Stomach (tissue), 8 donors: ENCODE measurements at regions not wholly inside any gene's neighbourhood (a gene's known extent, or its start where the extent isn't known, plus 50 kb on each side); places are given as distances from the start of the nearest gene placed in this dataset.

Experiments used
- DNase-seq, 2 donors: peaks; one replicate each; pipeline versions ENCODE4 v3.0.0 to v3.0.0-alpha.2; 2013 to 2019
- H3K27ac ChIP-seq, 5 donors: fragments of 200-600 bp in 4 of 5; sonication (generic) in 4 of 5; one replicate each; pipeline ENCODE4 v1.5.1; 2013 to 2019; ENCODE audit warnings: mild to moderate bottlenecking in 1 of 5, moderate library complexity in 1 of 5
- H3K27me3 ChIP-seq, 3 donors: fragments of 200-600 bp; sonication (generic); one replicate each; pipeline ENCODE4 v1.5.1; 2017 to 2019; ENCODE audit warnings: mixed run types in 1 of 3
- H3K36me3 ChIP-seq, 4 donors: fragments of 200-600 bp; sonication (generic); 1 replicate in 3 of 4; 2 replicates in 1 of 4; pipeline ENCODE4 v1.5.1; 2016 to 2019
- H3K4me1 ChIP-seq, 4 donors: fragments of 200-600 bp; sonication (generic); one replicate each; pipeline ENCODE4 v1.5.1; 2016 to 2019
- H3K4me3 ChIP-seq, 4 donors: fragments of 200-600 bp; sonication (generic) in 3 of 4; one replicate each; pipeline ENCODE4 v1.5.1; 2016 to 2019; ENCODE audit warnings: mild to moderate bottlenecking in 1 of 4
- H3K9me3 ChIP-seq, 4 donors: fragments of 200-600 bp; sonication (generic); one replicate each; pipeline ENCODE4 v1.5.1; 2016 to 2019
- EP300 ChIP-seq: sonication (generic); formaldehyde crosslinking; IDR thresholded peaks from one replicate; pipeline ENCODE4 v1.6.1; 2017; ENCODE audit warnings: antibody characterized with exemption
- POLR2A ChIP-seq, 4 donors: fragments of 450-650 bp; IDR thresholded peaks; one replicate each; pipeline ENCODE4 v1.6.1; 2016; ENCODE audit warnings: antibody characterized with exemption in 4 of 4, control low read depth in 2 of 4, mild to moderate bottlenecking in 1 of 4, moderate library complexity in 1 of 4
- POLR2AphosphoS5 ChIP-seq, 3 donors: sonication (generic); formaldehyde crosslinking; IDR thresholded peaks; one replicate each; pipeline ENCODE4 v1.6.1; 2016; ENCODE audit warnings: antibody characterized with exemption in 3 of 3
- WGBS, 5 donors: extraction: QIAGEN DNeasy Blood & Tissue Kit in 3 of 5; methylation state at CpG; one replicate each; pipeline versions ENCODE4 v1.1.5 to v1.1.7; 2013 to 2018; 5-methylcytosine and 5-hydroxymethylcytosine counted together
- intact Hi-C: fragments of 100-400 bp; cut with DNase I; formaldehyde crosslinking; loops from one replicate; pipeline ENCODE4 v1.15.1; 2023; ENCODE audit warnings: low total_unique reads
- TF ChIP-seq, protein P1 (sequence below), 7 experiments: fragments of 450-650 bp in 4 of 7; fragments of 200-600 bp in 3 of 7; sonication (generic) in 3 of 7; IDR thresholded peaks; one replicate each; pipeline ENCODE4 v1.5.1; 2016 to 2019; ENCODE audit warnings: antibody characterized with exemption in 7 of 7, control low read depth in 2 of 7, mild to moderate bottlenecking in 1 of 7
- donor health status: healthy with polysubstance abuse.
- donor health status: Bipolar disorder and iron deficiency.
- donor health status: healthy.

- no peak overlapping the region for H3K4me3 ChIP-seq
- DNase-seq = no peak
- TF ChIP-seq EP300 (no peak), POLR2AphosphoS5 (IDR thresholded peaks at IDR 0.05) (no peak), POLR2A (IDR thresholded peaks at IDR 0.05) (no peak)
- TF ChIP-seq, protein P1, sequence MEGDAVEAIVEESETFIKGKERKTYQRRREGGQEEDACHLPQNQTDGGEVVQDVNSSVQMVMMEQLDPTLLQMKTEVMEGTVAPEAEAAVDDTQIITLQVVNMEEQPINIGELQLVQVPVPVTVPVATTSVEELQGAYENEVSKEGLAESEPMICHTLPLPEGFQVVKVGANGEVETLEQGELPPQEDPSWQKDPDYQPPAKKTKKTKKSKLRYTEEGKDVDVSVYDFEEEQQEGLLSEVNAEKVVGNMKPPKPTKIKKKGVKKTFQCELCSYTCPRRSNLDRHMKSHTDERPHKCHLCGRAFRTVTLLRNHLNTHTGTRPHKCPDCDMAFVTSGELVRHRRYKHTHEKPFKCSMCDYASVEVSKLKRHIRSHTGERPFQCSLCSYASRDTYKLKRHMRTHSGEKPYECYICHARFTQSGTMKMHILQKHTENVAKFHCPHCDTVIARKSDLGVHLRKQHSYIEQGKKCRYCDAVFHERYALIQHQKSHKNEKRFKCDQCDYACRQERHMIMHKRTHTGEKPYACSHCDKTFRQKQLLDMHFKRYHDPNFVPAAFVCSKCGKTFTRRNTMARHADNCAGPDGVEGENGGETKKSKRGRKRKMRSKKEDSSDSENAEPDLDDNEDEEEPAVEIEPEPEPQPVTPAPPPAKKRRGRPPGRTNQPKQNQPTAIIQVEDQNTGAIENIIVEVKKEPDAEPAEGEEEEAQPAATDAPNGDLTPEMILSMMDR (IDR thresholded peaks at IDR 0.05) = no peak
- no peaks in the 10 kb centered on the region for H3K4me1 ChIP-seq
- H3K36me3 ChIP-seq = no peaks in the 10 kb centered on the region
- no peaks in the 10 kb centered on the region for H3K9me3 ChIP-seq
- H3K27ac ChIP-seq = no peak overlapping the region
- WGBS, 5 donors = 78 to 87% (median 85%) methylated on average over 4 of the region's 4 CpGs
- intact Hi-C loops = no loop called here
- no peaks in the 10 kb centered on the region for H3K27me3 ChIP-seq
Measured at GRCh38 chr4:111596491-111596890, 548.8 kb upstream of the FAM241A start.

DNA sequence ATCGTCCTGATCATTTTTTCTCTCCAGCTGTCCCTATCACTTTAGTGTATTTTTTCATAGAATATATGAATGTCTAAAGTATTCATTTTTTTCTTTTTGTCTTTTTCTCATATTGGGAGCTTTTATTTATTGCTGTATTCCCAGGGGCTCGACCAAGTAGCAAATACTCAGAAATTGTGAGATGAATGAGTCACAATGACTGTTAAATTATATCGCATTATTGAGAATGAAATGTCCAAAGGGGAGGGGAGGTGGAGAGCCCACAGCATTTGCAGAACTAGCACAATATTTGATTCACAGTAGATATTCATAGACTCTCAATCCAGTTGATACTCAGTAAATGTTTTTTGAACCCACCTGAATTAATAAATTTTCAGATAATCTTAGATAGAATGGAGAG lies 543.6 kb upstream of the FAM241A start:
- TF ChIP-seq, protein P1 (IDR thresholded peaks at IDR 0.05) = no peak
- TF ChIP-seq EP300 (no peak), POLR2AphosphoS5 (IDR thresholded peaks at IDR 0.05) (no peak), POLR2A (IDR thresholded peaks at IDR 0.05) (no peak)
- no peaks in the 10 kb centered on the region for H3K9me3 ChIP-seq
- H3K36me3 ChIP-seq = no peaks in the 10 kb centered on the region
- intact Hi-C loops = no loop called here
- no peak overlapping the region for H3K4me3 ChIP-seq
- DNase-seq = no peak
- H3K27me3 ChIP-seq = no peaks in the 10 kb centered on the region
- H3K27ac ChIP-seq = no peak overlapping the region
- H3K4me1 ChIP-seq = no peaks in the 10 kb centered on the region
- WGBS, 5 donors = 61 to 67% (median 64%) methylated on average over 3 of the region's 3 CpGs

GRCh38 chr4:111602848-111603247 lies 542.4 kb upstream of the FAM241A start:
- Histone ChIP-seq H3K27me3 (no peaks in the 10 kb centered on the region), H3K9me3 (no peaks in the 10 kb centered on the region), H3K27ac (no peak overlapping the region), H3K36me3 (no peaks in the 10 kb centered on the region), H3K4me1 (no peaks in the 10 kb centered on the region), H3K4me3 (no peak overlapping the region)
- DNase-seq = no peak
- intact Hi-C loops = no loop called here
- 31 to 63% (median 55%) methylated on average over 1 of the region's 1 CpG for WGBS, 5 donors
- TF ChIP-seq EP300 (no peak), POLR2A (IDR thresholded peaks at IDR 0.05) (no peak), POLR2AphosphoS5 (IDR thresholded peaks at IDR 0.05) (no peak)
- TF ChIP-seq, protein P1 (IDR thresholded peaks at IDR 0.05) = no peak

DNA sequence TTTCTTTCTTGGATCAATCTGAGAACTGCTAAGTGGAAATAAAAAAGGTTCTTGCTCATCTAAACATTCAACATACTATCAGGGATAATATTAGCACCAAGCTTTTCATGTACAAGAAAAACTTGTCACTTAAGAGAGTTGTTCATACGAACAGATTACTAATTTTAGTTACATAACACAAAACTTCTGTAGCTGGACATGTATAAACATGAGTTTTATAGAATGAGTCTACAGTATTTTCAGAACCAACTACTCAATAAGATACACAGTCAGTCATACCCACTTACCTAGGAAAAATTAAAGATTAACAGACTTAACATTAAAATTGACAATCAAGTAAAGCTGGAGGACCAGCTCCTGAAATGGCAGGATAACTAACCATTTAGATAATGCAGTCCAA lies 540.1 kb upstream of the FAM241A start:
- intact Hi-C loops = no loop called here
- no peaks in the 10 kb centered on the region for H3K36me3 ChIP-seq
- 29 to 49% (median 37%) methylated on average over 1 of the region's 1 CpG for WGBS, 5 donors

More for the DNA sequence above, 540.1 kb upstream of the FAM241A start:
- no peaks in the 10 kb centered on the region for H3K9me3 ChIP-seq
- no peak overlapping the region for H3K4me3 ChIP-seq
- H3K4me1 ChIP-seq = no peaks in the 10 kb centered on the region
- no peak for DNase-seq
- H3K27ac ChIP-seq = no peak overlapping the region
- TF ChIP-seq, protein P1 (IDR thresholded peaks at IDR 0.05) = no peak
- TF ChIP-seq EP300 (no peak), POLR2AphosphoS5 (IDR thresholded peaks at IDR 0.05) (no peak), POLR2A (IDR thresholded peaks at IDR 0.05) (no peak)
- H3K27me3 ChIP-seq = no peaks in the 10 kb centered on the region
